WTC11 (cell line): ENCODE measurements at regions not wholly inside any gene's neighbourhood (a gene's known extent, or its start where the extent isn't known, plus 50 kb on each side); places are given as distances from the start of the nearest gene placed in this dataset.

Experiments
- ATAC-seq: fragments of 200-7000 bp; cut with Tn5 transposase; 2 replicates; pipeline ENCODE4 v1.10.0; 2021; ENCODE audit warnings: mild to moderate bottlenecking, moderate library complexity
- CTCF ChIA-PET: fragments of 300-600 bp; sonication (Branson Sonifier 250); formaldehyde crosslinking; loops from one replicate; lab custom pipeline; 2021; ENCODE audit warnings: antibody characterized with exemption; lab: Charles Lee
- POLR2A ChIA-PET: fragments of 350-600 bp; sonication (Branson Sonifier 250); formaldehyde crosslinking; loops from one replicate; lab custom pipeline; 2021; ENCODE audit warnings: antibody characterized with exemption; lab: Charles Lee
- DNase-seq: peaks from one replicate; pipeline ENCODE4 v3.0.0; 2021; ENCODE audit warnings: low spot score
- H3K27ac Mint-ChIP-seq: 2 replicates; pipeline ENCODE4 v1.8.0; 2021; ENCODE audit warnings: mixed read lengths
- H3K27me3 Mint-ChIP-seq: 2 replicates; pipeline ENCODE4 v1.8.0; 2021; ENCODE audit warnings: low read depth, mild to moderate bottlenecking, moderate library complexity, mixed read lengths
- H3K36me3 Mint-ChIP-seq: 2 replicates; pipeline ENCODE4 v1.8.0; 2021; ENCODE audit warnings: mixed read lengths
- H3K4me1 Mint-ChIP-seq: 2 replicates; pipeline ENCODE4 v1.8.0; 2022; ENCODE audit warnings: mixed read lengths
- H3K4me3 Mint-ChIP-seq: 2 replicates; pipeline ENCODE4 v1.8.0; 2021; ENCODE audit warnings: mild to moderate bottlenecking, moderate library complexity, mixed read lengths
- H3K9me3 Mint-ChIP-seq: 2 replicates; pipeline ENCODE4 v1.8.0; 2021; ENCODE audit warnings: mixed read lengths
- AR ChIP-seq: fragments of 250-450 bp; sonication (Bioruptor Pico); IDR thresholded peaks from 2 replicates; pipeline ENCODE4 v1.9.0; 2021; ENCODE audit warnings: mild to moderate bottlenecking
- CBFB ChIP-seq: sonication (generic); formaldehyde crosslinking; IDR thresholded peaks from 2 replicates; pipeline ENCODE4 v1.8.1; 2022; ENCODE audit warnings: mild to moderate bottlenecking, low read depth, missing genetic modification reagents
- CDX4 ChIP-seq: fragments of 250-450 bp; sonication (Bioruptor Pico); IDR thresholded peaks from 2 replicates; pipeline ENCODE4 v1.9.0; 2021; ENCODE audit warnings: moderate library complexity, mild to moderate bottlenecking, inconsistent platforms, borderline replicate concordance
- ETV6 ChIP-seq: sonication (generic); formaldehyde crosslinking; IDR thresholded peaks from 2 replicates; pipeline ENCODE4 v1.8.1; 2022; ENCODE audit warnings: mild to moderate bottlenecking, missing genetic modification reagents
- FOXJ3 ChIP-seq: sonication (generic); formaldehyde crosslinking; IDR thresholded peaks from 2 replicates; pipeline ENCODE4 v1.9.0; 2021; ENCODE audit warnings: missing genetic modification reagents, mild to moderate bottlenecking, borderline replicate concordance
- FOXP4 ChIP-seq: sonication (generic); formaldehyde crosslinking; IDR thresholded peaks from 2 replicates; pipeline ENCODE4 v1.8.0; 2022; ENCODE audit warnings: mild to moderate bottlenecking, missing genetic modification reagents
- GTF2I ChIP-seq: fragments of 250-450 bp; sonication (Bioruptor Pico); conservative IDR thresholded peaks from 2 replicates; pipeline ENCODE4 v1.4.0; 2021; ENCODE audit warnings: mild to moderate bottlenecking
- IRF1 ChIP-seq: sonication (generic); formaldehyde crosslinking; IDR thresholded peaks from 2 replicates; pipeline ENCODE4 v1.8.0; 2023; ENCODE audit warnings: missing genetic modification reagents
- MXD4 ChIP-seq: fragments of 250-450 bp; sonication (Bioruptor Pico); IDR thresholded peaks from 2 replicates; pipeline ENCODE4 v1.8.0; 2021; ENCODE audit warnings: mild to moderate bottlenecking, moderate library complexity, borderline replicate concordance
- STAT6 ChIP-seq: sonication (generic); formaldehyde crosslinking; conservative IDR thresholded peaks from 2 replicates; pipeline ENCODE4 v1.8.1; 2023; ENCODE audit warnings: mild to moderate bottlenecking, low read depth, missing genetic modification reagents, moderate library complexity
- TP53 ChIP-seq: sonication (generic); formaldehyde crosslinking; IDR thresholded peaks from 2 replicates; pipeline ENCODE4 v1.8.1; 2023; ENCODE audit warnings: mild to moderate bottlenecking, missing genetic modification reagents
- ZBTB21 ChIP-seq: sonication (generic); formaldehyde crosslinking; IDR thresholded peaks from 2 replicates; pipeline ENCODE4 v1.8.1; 2023; ENCODE audit warnings: mild to moderate bottlenecking, missing genetic modification reagents, borderline replicate concordance
- ZNF121 ChIP-seq: sonication (generic); formaldehyde crosslinking; IDR thresholded peaks from 2 replicates; pipeline ENCODE4 v1.8.0; 2023; ENCODE audit warnings: missing genetic modification reagents
- ZNF396 ChIP-seq: fragments of 250-450 bp; sonication (Bioruptor Pico); IDR thresholded peaks from 2 replicates; pipeline ENCODE4 v1.8.0; 2021; ENCODE audit warnings: mild to moderate bottlenecking, moderate library complexity, borderline replicate concordance
- ZNF532 ChIP-seq: fragments of 250-450 bp; sonication (Bioruptor Pico); IDR thresholded peaks from 2 replicates; pipeline ENCODE4 v1.9.0; 2021; ENCODE audit warnings: mild to moderate bottlenecking, borderline replicate concordance
- ZSCAN18 ChIP-seq: fragments of 250-450 bp; sonication (Bioruptor Pico); IDR thresholded peaks from 2 replicates; pipeline ENCODE4 v2.1.2; 2022; ENCODE audit warnings: mild to moderate bottlenecking, moderate library complexity

GRCh38 chr10:29109707-29110571 is 178.9 kb upstream of the LYZL1 start (continued):
- TF ChIP-seq ZNF532, result no peak

GRCh38 chr10:29112827-29113615 is 175.8 kb upstream of the LYZL1 start:
- peaks cover 24% of the 10 kb centered on the region for H3K36me3 Mint-ChIP-seq
- H3K9me3 Mint-ChIP-seq, result peaks cover 31% of the 10 kb centered on the region
- POLR2A ChIA-PET, result no interaction called here
- CTCF ChIA-PET, result no interaction called here
- DNase-seq, result no peak
- peaks cover 3% of the 10 kb centered on the region; the same call in 1 of the 2 replicates for H3K27me3 Mint-ChIP-seq
- ATAC-seq, result peak; percentile 60; the same call in 1 of the 2 replicates
- TF ChIP-seq AR, result no peak
- TF ChIP-seq STAT6 (CRISPR knock-in tag), result no peak
- no peak for TF ChIP-seq IRF1 (CRISPR knock-in tag)
- no peak for TF ChIP-seq ZBTB21 (CRISPR knock-in tag)
- TF ChIP-seq CBFB (CRISPR knock-in tag), result no peak
- TF ChIP-seq MXD4 (CRISPR knock-in tag), result no peak
- no peak for TF ChIP-seq ZNF396 (CRISPR knock-in tag)
- no peak overlapping the region for H3K27ac Mint-ChIP-seq
- H3K4me3 Mint-ChIP-seq, result no peak overlapping the region
- H3K4me1 Mint-ChIP-seq, result peaks cover 17% of the 10 kb centered on the region

- POLR2A ChIA-PET, result no interaction called here
- no peak for ATAC-seq
- Mint-ChIP-seq H3K27me3 (peaks cover 3% of the 10 kb centered on the region; the same call in 1 of the 2 replicates), H3K4me3 (no peak overlapping the region), H3K4me1 (peaks cover 17% of the 10 kb centered on the region), H3K36me3 (peaks cover 29% of the 10 kb centered on the region), H3K27ac (no peak overlapping the region), H3K9me3 (peaks cover 35% of the 10 kb centered on the region)
- no peak for DNase-seq
- CTCF ChIA-PET, result no interaction called here
- TF ChIP-seq ETV6 (CRISPR knock-in tag), result no peak
- TF ChIP-seq FOXP4 (CRISPR knock-in tag), result no peak
- no peak for TF ChIP-seq ZNF121
- no peak for TF ChIP-seq CDX4
- no peak for TF ChIP-seq ZSCAN18 (CRISPR knock-in tag)
- no peak for TF ChIP-seq GTF2I (CRISPR knock-in tag)
- TF ChIP-seq FOXJ3, result no peak
- TF ChIP-seq TP53, result no peak
These were observed 175.3 kb upstream of the LYZL1 start for GRCh38 chr10:29113616-29113945.
